MM.1S (cell line): ENCODE measurements at regions not wholly inside any gene's neighbourhood (a gene's known extent, or its start where the extent isn't known, plus 50 kb on each side); places are given as distances from the start of the nearest gene placed in this dataset.

Source experiments
- EZH2 ChIP-seq: fragments of 300-600 bp; sonication (generic); optimal IDR thresholded peaks from 2 replicates; pipeline ENCODE3; 2017; ENCODE audit warnings: low read depth, mild to moderate bottlenecking, antibody characterized with exemption, low read length, mixed read lengths
- TF ChIP-seq, protein P1 (sequence below): fragments of 300-600 bp; sonication (generic); IDR thresholded peaks from 2 replicates; pipeline ENCODE4 v1.5.1; 2016; ENCODE audit warnings: antibody characterized with exemption, low read length, mixed read lengths

GRCh38 chr18:68017385-68017784 lies 500.9 kb upstream of the DSEL start:
- TF ChIP-seq EZH2, result no peak
- TF ChIP-seq, protein P1, sequence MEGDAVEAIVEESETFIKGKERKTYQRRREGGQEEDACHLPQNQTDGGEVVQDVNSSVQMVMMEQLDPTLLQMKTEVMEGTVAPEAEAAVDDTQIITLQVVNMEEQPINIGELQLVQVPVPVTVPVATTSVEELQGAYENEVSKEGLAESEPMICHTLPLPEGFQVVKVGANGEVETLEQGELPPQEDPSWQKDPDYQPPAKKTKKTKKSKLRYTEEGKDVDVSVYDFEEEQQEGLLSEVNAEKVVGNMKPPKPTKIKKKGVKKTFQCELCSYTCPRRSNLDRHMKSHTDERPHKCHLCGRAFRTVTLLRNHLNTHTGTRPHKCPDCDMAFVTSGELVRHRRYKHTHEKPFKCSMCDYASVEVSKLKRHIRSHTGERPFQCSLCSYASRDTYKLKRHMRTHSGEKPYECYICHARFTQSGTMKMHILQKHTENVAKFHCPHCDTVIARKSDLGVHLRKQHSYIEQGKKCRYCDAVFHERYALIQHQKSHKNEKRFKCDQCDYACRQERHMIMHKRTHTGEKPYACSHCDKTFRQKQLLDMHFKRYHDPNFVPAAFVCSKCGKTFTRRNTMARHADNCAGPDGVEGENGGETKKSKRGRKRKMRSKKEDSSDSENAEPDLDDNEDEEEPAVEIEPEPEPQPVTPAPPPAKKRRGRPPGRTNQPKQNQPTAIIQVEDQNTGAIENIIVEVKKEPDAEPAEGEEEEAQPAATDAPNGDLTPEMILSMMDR, result no peak
